NCI-H128 (cell line): ENCODE measurements at regions not wholly inside any gene's neighbourhood (a gene's known extent, or its start where the extent isn't known, plus 50 kb on each side); places are given as distances from the start of the nearest gene placed in this dataset.
"Not testable (repeated sequence)": the region's sequence is repeated elsewhere in the genome, so short reads cannot be mapped to it uniquely, and the experiment has no call there.

Experiments
- DNase-seq: peaks from one replicate; lab custom pipeline; 2025; ENCODE audit not compliant: unreplicated experiment; lab: John Stamatoyannopoulos, UW

- DNase-seq, result no peak
Observed at GRCh38 chr12:30164382-30165318, 380.9 kb upstream of the TMTC1 start.

- DNase-seq, result not testable (repeated sequence)
Observed at GRCh38 chr12:30156833-30157232, 373.1 kb upstream of the TMTC1 start.

- DNase-seq, result no peak
Observed at GRCh38 chr12:30155001-30155730, 371.4 kb upstream of the TMTC1 start.

- DNase-seq, result no peak
Observed at GRCh38 chr12:30153981-30154380, 370.2 kb upstream of the TMTC1 start.

- DNase-seq, result no peak
Observed at GRCh38 chr12:30152705-30153104, 369.0 kb upstream of the TMTC1 start.

GRCh38 chr12:30151831-30152230 lies 368.1 kb upstream of the TMTC1 start:
- no peak for DNase-seq

GRCh38 chr12:30146561-30146960 lies 362.8 kb upstream of the TMTC1 start:
- DNase-seq, result no peak

GRCh38 chr12:30145684-30146032 lies 361.9 kb upstream of the TMTC1 start:
- DNase-seq, result no peak

GRCh38 chr12:30144777-30145683 lies 361.3 kb upstream of the TMTC1 start:
- DNase-seq, result no peak

- no peak for DNase-seq
Observed at GRCh38 chr12:30142301-30142700, 358.6 kb upstream of the TMTC1 start.

GRCh38 chr12:30138483-30138882 lies 354.7 kb upstream of the TMTC1 start:
- DNase-seq, result no peak

- DNase-seq, result no peak
Observed at GRCh38 chr12:30136696-30137095, 353.0 kb upstream of the TMTC1 start.

GRCh38 chr12:30135776-30136175 lies 352.0 kb upstream of the TMTC1 start:
- DNase-seq, result no peak

GRCh38 chr12:30134229-30134628 lies 350.5 kb upstream of the TMTC1 start:
- DNase-seq, result no peak

GRCh38 chr12:30126944-30127343 lies 343.2 kb upstream of the TMTC1 start:
- no peak for DNase-seq

GRCh38 chr12:30120522-30120921 lies 336.8 kb upstream of the TMTC1 start:
- DNase-seq, result no peak

GRCh38 chr12:30117483-30117882 lies 333.7 kb upstream of the TMTC1 start:
- no peak for DNase-seq

- no peak for DNase-seq
Observed at GRCh38 chr12:30111719-30112118, 328.0 kb upstream of the TMTC1 start.

GRCh38 chr12:30110958-30111586 lies 327.3 kb upstream of the TMTC1 start:
- DNase-seq, result no peak

GRCh38 chr12:30110498-30110897 lies 326.8 kb upstream of the TMTC1 start:
- no peak for DNase-seq

GRCh38 chr12:30108666-30109065 lies 324.9 kb upstream of the TMTC1 start:
- DNase-seq, result no peak
